GM21360 (cell line): ENCODE measurements at regions not wholly inside any gene's neighbourhood (a gene's known extent, or its start where the extent isn't known, plus 50 kb on each side); places are given as distances from the start of the nearest gene placed in this dataset.
"Not testable (repeated sequence)": the region's sequence is repeated elsewhere in the genome, so short reads cannot be mapped to it uniquely, and the experiment has no call there.

Source experiments
- ATAC-seq: cut with Tn5 transposase; IDR thresholded peaks from one replicate; pipeline ENCODE4 v1.9.1; 2021; ENCODE audit warnings: mild to moderate bottlenecking, moderate library complexity; ENCODE audit not compliant: unreplicated experiment

DNA sequence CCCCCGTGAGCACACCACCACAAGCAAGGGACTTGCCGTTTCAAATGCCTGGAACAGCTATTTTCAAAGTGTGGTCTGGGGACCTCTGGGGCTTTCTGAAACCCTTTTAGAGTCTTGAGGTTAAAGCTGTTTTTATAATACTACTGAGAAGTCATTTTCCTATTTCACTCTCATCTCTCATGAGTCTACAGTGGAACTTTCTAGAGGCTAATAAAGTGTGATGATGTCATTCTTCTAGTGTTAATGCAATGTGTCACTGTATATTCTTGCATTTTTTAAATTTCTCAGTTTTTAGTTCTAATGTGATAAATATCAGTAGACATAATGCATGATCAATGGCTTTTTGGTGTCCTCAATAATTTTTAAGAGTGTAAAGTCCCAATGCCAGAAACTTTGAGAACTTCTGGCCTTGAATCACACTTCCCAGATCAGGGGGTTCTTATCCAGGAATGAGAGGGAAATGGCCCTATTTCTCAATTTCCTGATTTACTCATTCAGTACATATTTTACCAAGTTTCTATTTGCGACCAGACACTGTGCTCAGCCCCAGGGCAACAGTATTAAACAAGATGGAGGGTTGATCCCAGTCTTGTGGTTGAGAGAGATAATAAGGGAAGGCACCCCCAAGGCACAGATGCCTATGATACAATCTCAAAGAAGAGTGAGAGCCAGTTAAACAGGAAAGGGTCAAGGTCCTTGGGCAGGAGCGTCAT lies 444.0 kb downstream of the HS3ST3B1 start:
- peak; percentile 48 for ATAC-seq

DNA sequence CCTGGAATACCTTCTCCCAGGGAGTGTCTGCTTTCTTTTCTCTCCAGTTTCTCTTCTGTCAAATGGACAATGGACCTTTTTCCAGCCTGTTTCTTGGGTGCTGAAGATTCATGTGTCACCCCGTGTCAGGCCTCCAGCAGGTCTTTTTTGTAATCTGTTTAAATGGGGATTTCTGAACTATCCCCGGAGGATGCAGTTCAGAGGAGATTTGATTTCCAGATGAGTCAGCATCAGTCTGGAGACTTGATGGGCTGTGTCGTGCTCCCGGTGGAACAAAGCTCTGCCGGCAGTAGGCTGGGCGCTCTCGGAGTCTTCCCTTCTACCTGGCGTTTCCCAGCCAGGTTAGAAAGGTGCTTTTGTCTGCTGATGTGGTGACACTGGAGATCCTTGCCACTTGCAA lies 440.6 kb downstream of the HS3ST3B1 start:
- no peak for ATAC-seq

DNA sequence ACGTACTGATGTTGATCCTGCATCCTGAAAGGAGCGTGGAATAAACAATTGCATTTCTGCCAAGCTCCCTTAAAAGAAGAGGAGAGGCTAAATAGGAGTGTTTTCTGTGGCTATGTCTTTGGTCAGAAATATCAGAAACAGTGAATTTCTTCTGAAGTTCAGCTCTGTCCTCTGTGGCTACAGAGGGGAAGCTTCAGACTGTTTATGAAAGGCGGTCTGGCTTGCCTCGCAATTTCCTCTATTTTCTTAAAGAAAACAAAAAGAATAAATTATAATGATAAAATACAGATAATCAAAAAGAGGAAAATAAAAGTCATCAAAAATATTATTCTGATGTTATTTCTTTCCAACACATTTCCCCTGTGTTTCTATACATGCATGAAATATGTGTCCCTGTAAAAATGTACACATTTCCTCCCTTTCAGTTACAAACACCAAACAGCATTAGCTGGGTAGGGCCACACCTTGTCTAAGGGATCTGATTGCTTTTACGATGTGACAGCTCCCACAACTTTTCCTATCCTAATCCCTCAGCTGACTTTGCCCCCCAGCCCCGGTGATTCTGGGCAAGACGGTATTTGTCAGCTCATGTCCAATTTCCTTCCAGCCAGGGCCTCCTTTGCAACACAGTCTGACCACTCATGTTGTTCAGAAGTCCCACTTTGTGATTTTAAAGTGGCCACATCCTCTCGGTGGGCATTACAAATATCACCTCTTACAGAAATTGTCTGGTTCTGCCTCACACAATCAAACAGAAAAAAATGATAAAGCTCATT lies 439.0 kb downstream of the HS3ST3B1 start:
- no peak for ATAC-seq

DNA sequence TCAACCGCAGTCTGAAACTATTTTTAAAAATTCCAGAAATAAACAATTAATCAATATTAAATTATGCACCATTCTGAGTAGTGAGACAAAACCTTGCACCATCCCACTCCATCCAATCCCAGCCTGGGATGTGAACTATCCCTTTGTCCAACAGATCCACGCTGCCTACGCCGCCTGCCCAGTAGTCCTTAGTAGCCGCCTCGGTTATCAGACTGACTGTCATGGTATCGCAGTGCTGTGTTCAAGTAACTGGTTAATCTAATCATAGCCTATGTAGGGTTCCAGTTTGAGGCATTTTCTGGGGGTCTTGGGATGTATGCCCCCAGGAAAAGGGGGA lies 437.7 kb downstream of the HS3ST3B1 start:
- ATAC-seq: no peak

DNA sequence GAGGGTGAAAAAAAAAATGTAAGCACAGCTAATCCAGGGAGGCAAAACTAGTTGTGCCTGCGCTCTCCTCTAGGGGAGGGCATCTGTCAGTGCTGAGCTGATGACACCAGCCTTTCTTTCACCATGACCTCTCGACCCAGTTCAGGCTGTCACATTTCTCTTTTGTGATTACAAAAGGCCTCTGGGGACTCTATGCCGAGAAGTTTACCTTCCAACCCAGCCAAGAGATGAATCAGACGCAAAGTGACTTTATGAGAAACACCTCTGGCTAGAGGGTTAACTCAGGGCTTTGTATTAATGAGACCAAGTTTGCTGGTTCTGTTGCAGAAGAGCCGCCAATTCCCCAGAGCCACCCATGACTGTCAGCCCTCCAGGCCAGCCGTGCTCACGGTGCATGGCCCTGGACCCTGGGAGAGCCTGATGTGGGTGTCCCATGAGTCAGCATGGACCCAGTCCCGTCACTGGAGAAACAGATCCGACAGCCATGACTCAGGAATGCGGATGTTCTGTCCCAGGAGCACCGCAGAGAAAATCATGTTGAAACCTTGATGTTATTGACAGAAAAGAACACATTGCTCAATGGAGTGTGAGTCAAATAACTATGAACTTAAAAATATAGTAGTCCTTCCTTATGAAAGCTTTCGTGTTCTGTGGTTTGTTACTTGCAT lies 437.2 kb downstream of the HS3ST3B1 start:
- ATAC-seq: peak; percentile 77

DNA sequence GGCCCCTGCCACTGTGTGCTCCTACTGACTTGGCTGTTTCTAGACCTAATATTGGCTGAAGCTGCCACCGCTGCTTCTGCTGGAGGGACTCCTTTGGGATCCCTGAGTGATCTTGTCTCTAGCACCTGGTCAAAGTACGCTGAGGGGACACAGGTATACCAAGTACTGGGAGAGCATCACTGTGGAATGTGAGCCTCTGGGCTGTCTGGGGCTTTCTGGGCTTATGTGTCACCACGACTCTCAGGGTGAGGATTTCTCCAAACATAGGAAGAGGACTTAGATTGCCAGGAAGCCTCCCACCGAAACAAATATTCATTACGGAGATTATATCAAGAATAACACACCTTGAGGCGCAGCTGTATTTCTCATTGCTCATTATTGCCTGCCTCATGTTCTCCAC lies 435.8 kb downstream of the HS3ST3B1 start:
- no peak for ATAC-seq

DNA sequence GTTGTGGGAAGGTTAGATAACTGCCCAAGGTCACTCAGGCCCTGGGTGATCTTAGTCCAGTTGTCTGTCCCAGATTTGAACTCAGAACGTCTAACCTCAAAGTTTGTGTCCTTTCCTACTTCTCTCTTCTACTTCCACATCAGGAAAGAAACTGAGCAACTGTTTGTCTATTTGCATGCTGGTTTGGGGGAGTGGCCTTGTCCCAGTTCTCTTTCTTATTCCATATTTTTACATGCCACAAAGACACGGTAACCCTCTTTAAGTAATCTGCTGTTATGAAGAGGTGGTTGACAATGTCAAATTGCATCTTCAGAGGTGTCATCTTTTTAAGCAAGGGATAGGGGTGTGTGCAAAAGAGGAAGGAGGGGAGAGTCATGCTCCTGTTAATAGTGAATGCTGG lies 432.5 kb downstream of the HS3ST3B1 start:
- no peak for ATAC-seq

DNA sequence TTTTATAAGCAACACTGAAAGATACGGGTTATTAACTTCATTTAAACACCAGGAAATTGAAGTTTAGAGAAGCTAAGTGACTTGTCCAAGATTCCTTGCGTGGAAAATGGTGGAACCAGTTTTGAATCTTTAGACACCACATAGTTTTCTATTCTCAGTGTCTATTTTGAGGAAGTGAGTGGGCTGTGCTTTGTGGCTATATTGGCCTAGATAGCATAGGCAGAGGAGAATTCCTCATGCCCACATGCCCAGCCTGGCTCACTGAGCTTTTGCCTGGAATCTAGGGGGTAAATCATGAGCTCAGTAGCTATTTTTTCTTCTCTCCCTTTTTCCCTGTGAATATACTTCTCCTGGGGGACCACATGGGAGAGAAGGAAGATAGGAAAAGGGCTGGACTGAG lies 431.3 kb downstream of the HS3ST3B1 start:
- no peak for ATAC-seq

DNA sequence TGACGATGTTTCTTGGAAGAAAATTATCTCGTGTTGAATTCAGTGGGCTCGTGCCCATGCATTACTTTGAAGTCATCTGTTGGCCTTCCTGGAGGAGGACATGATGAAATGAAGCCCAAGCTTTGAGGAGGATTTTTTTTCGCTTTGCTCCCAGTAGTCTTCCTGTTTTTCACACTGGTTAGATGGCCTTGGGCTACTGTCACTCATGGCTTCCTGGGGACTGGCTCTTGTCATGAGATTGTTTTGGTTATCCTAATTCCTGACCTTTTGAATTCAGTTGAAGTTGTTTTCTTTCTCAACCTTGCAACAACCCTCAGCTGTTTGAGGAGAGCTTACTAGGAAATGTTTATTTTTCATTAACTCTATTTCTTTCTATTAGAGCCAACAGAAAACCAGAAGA lies 430.7 kb downstream of the HS3ST3B1 start:
- ATAC-seq: no peak

DNA sequence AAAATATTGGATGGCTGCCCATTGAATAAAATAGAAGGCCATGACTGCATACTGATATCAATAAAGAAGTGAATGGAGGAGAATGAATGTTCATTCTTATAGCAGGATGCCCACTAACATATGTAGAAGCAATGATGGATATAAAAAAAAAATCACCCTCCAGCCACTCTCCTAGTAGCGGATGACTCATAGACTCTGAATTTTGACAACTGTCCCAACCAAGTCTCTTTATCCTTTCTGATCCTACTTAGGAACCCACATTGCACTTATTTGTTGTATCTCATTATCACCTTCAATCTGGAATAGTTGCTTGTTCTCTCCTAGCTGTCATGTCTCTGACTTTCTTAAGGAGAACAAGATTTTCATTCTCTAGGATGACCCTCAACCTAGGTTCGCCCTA lies 429.9 kb downstream of the HS3ST3B1 start:
- ATAC-seq: no peak

DNA sequence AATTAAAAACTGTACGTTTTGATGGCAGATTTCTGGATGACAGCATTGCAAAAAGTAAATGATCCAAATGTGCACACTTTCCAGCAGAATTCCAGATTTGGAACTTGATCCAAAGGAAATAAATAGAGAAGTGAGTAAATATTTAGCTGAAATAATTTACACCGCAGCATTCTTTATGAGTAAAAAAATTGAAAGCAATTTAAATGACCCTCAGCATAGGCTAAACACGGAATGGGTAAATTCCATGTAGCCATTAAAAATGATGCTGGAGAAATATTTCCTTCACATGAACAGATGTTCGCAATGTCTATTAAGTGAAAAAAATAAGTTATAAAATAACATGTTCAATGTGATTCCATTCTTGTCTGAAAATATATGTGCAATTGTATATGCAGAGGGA lies 424.8 kb downstream of the HS3ST3B1 start:
- ATAC-seq: no peak

DNA sequence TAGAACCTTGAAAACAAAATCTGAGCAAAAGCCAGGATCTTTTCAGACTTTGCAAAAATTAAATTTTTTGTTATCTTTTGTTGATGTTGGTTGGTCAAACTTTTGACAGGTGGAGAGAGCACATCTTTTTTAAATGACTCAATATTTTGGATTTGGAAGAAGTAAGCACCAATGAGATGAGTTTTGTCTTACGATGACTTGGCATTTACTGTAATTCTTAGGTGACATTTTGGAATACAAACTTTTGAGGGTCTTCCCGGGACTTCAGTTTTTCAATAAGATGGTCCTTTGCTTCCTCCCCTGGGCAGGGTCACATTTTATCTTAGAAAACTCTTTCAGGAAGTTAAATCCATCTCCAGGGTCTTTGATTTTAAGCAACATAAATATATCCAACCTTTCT lies 423.9 kb downstream of the HS3ST3B1 start:
- no peak for ATAC-seq

DNA sequence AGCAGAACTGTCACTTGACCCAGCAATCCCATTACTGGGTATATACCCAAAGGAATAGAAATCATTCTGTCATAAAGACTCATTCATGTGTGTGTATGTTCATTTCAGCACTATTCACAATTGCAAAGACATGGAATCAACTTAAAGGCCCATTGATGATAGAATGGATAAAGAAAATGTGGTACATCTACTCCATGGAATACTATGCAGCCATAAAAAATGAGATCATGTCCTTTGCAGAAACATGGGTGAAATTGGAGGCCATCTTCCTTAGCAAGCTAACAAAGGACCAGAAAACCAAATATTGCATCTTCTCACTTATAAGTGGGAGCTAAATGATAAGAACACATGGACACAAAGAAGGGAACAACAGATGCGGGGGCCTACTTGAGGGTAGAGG lies 422.5 kb downstream of the HS3ST3B1 start:
- not testable (repeated sequence) for ATAC-seq

DNA sequence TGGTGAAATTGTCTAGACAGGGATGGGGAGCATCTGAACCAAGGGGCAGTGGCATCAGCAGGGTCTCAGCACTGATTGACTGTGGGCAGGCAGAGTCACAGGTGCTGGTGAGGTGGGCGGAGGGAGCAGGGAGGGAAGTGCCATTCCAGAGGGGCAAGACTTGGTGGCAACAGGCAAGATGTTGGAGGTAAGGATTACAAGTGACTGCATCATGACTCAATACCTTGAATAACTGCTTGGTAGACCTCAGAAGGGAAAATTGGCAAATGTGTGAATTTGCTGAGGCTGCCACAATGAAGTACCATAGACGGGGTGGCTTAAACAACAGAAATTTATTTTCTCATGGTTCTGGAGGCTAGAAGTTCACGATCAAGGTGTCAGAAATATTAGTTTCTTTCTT lies 419.1 kb downstream of the HS3ST3B1 start:
- no peak for ATAC-seq

DNA sequence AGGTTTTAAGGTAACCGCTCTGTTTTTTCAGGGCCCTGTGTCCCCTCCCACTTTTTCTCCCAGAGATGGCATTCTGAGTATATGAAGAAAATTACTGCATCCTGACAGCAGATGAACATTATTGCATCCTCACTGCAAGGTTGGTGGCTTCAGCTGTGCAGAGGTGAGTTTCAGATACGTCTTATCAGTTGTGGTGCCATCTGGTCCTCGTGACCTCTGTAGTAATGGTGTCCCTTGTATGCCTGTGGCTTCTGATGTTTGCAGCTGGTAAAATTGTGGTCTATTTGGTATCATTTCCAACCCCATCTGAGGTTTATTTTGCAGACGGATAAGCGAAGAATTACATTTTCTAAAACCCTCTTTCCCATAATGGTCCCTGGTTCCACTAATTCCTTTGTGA lies 417.0 kb downstream of the HS3ST3B1 start:
- ATAC-seq: no peak

DNA sequence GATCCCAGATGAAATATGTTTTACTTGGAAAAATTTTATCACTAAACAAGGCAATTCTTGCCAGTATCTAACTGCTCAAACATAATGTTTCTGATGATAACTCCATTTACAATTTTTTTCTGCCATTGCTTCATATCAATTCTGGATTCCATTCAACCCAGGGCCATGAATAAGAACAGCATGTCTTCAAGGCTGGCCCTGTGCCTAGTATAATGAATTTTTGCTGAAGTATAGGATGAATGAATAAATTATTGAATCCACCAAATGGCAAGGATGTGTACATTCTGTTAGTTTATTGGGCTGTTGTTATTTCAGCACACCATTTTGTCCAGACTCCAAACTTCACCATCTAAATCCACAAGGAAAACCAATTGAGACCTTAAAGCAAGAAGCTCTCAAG lies 414.7 kb downstream of the HS3ST3B1 start:
- ATAC-seq: no peak

DNA sequence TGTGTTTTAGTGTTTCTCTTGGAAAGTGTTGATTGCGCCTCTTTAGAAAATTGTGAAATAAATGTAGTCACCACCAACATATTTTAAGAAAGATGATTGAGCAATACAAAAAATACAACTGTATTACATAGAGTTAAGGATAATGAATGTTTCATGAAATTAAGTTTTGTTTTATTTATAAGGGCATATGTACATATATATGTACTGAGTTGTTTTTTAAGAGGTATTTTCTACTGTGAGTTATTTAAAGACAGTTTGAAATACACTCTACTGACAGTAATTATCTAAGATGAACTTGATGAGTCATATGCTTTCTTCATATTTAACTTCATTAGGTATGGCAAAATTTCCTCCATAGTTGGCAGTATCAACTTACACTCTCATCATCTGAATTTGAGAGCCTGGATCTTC lies 411.7 kb downstream of the HS3ST3B1 start:
- ATAC-seq: no peak

DNA sequence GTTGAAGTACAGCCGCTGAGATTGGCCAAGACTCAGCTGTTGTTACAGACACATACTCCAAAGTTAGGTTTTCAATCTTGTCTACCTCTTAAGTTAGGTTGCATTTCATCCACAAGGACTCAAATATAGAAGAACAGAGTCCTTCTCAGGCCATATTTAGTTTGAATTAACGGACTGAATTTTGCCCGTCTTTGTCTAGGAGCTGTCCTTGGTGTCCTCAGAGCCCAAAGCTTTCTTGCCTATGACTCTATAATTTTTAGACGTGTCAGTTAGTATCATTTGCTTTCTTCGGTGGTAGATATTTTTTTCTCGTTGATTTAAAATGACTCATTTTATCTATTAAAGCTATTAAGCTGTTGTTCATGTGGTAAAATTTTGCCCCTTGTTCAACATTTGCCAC lies 403.2 kb downstream of the HS3ST3B1 start:
- no peak for ATAC-seq

DNA sequence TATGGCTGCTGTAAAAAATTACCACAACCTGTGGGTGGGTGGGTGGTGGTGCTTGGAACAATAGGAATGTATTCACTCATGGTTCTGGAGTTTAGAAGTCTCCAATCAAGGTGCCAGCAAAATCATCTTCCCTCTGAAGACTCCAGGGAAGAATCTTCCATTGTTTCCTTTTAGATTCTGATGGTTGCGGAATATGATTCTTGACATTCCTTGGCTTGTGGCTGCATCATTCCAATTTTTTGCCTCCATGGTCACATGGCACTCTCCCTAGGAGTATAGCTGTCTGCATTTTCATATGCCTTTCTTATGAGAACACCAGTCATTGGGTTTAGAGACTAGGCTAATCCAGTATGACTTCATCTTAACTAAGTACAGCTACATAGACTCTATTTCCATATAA lies 401.0 kb downstream of the HS3ST3B1 start:
- no peak for ATAC-seq

DNA sequence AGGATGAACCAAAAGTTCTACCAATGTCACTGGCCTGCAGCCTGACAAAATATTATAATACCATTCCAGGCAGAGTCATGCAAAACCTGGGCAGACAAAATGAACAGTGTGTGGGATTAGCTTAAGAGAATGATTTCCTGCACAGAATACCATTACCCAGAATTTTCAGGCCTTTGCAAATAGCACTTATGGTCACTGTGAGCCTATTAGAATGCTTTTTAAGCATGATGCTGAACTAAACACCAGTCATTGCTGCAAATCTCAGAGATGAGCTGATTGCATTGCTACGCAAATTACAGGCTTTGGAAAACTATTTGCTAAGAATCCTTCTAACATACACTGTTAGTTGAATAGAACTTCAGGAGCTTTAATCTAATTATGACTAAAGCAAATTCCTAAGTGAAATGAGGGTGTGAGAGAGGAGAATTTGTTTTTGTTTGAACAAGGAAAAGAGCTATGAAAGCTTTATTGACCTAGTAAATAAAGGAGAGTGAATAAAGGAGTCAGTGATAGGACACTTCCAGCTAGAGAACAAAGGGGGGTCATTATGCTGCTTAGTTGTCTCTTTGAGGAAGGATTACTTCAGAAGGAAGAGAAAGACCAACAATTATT lies 398.8 kb downstream of the HS3ST3B1 start:
- ATAC-seq: no peak

DNA sequence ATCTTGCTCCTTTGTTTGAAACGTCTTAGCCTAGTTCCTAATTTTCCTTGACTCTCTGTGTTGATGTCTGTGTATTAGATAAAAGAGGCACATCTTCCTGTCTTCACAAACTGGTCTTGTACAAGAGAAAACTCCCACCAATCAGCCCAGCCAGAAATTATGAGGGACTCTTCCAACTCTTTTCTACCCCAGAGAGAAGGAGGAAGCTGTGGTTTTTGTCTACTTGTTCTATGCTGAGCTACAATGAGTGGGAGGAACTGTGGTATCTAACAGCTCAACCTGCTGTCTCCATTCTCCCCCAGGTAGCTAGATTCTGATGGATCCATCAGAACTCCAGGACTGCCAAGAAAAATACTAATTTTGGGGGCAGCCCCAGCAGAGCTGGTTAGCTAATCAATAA lies 392.5 kb downstream of the HS3ST3B1 start:
- no peak for ATAC-seq

DNA sequence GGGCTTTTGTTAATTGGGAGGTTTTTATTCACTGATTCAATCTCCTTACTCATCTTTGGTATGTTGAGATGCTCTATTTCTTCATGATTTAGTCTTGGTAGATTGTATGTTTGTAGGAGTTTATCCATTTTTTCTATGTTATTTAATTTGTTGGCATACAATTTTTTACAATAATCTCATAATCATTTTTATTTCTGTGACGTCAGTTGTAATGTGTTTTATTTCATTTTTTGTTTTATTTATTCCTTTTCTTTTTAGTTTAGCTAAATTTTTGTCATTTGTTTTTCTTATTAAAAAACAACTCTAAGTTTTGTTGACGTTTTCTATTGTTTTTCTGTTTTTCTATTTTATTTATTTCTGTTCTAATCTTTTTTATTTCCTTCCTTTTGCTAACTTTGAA lies 389.8 kb downstream of the HS3ST3B1 start:
- ATAC-seq: no peak
